B cell (primary cell): ENCODE measurements at regions not wholly inside any gene's neighbourhood (a gene's known extent, or its start where the extent isn't known, plus 50 kb on each side); places are given as distances from the start of the nearest gene placed in this dataset.

Experiments used
- CTCF ChIP-seq: fragments of 200-600 bp; IDR thresholded peaks from one replicate; pipeline ENCODE4 v1.8.0; 2022; ENCODE audit warnings: antibody characterized with exemption, mild to moderate bottlenecking
- EZH2 ChIP-seq: IDR thresholded peaks from 2 replicates; pipeline ENCODE4 v1.6.1; 2012; ENCODE audit warnings: borderline replicate concordance, low read depth, mild to moderate bottlenecking, moderate library complexity, low read length; ENCODE audit not compliant: insufficient read depth, poor library complexity, severe bottlenecking

DNA sequence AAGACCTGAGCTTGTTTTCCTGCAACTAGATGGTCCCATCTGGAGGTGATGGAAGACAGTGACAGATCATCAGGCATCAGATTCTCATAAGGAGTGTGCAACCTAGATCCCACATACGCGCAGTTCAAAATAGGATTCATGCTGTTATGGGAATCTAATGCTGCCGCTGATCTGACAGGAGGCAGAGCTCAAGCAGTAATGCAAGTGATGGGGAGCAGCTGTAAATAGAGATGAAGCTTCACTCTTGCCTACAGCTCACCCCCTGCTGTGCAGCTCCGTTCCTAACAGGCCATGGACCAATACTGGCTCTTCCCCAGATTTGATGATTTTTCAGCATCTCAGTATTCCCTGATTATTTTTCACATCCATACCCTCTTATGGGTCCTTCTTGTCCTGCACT is 208.4 kb upstream of the RXFP2 start:
- TF ChIP-seq CTCF (no peak), EZH2 (no peak)
